Activated naive CD4-positive, alpha-beta T cell treated with anti-CD3 and anti-CD28 coated beads, Interleukin-2, amount 10 ng/mL, durations not matched to agents 7 days and 5 days (primary cell): ENCODE measurements at regions not wholly inside any gene's neighbourhood (a gene's known extent, or its start where the extent isn't known, plus 50 kb on each side); places are given as distances from the start of the nearest gene placed in this dataset.
"Not testable (repeated sequence)": the region's sequence is repeated elsewhere in the genome, so short reads cannot be mapped to it uniquely, and the experiment has no call there.

ENCODE experiments used
- CTCF ChIA-PET: fragments of 350-600 bp; sonication (Branson Sonifier 250); formaldehyde crosslinking; loops from one replicate; lab custom pipeline; 2021; ENCODE audit warnings: antibody characterized with exemption; lab: Charles Lee
- DNase-seq: peaks from one replicate; pipeline ENCODE4 v3.0.0-alpha.2; 2020
- H3K27ac Mint-ChIP-seq: one replicate; pipeline ENCODE4 v1.8.0; 2021; ENCODE audit warnings: mild to moderate bottlenecking, moderate library complexity, mixed read lengths
- H3K27me3 Mint-ChIP-seq: one replicate; pipeline ENCODE4 v1.8.0; 2021; ENCODE audit warnings: mild to moderate bottlenecking, mixed read lengths
- H3K36me3 Mint-ChIP-seq: one replicate; pipeline ENCODE4 v1.8.0; 2021; ENCODE audit warnings: mixed read lengths
- H3K4me1 Mint-ChIP-seq: one replicate; pipeline ENCODE4 v1.8.0; 2021; ENCODE audit warnings: mixed read lengths
- H3K4me3 Mint-ChIP-seq: one replicate; pipeline ENCODE4 v1.8.0; 2021; ENCODE audit warnings: mild to moderate bottlenecking, moderate library complexity, mixed read lengths
- H3K9me3 Mint-ChIP-seq: one replicate; pipeline ENCODE4 v1.8.0; 2021; ENCODE audit warnings: mixed read lengths

DNA sequence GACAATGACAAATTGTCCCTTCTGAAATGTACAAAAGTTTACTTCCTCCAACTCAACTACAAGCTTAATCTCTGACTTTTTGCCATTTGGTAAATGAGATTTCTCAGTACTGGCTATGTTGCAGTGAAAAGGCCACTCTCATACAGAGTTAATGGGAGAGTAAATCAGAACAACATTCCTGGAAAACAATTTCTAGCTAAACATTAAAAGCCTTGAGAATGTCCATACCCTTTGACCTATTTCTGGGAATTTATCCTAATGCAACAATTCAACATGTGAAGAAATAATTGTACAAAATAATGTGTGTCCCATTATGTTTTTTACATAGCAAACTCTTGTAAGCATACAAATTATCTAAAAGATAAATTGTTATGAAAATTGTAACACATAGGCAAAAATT lies 56.3 kb upstream of the SPEF2 start:
- no peaks in the 10 kb centered on the region for H3K36me3 Mint-ChIP-seq
- no peak for DNase-seq
- CTCF ChIA-PET: no interaction called here
- no peaks in the 10 kb centered on the region for H3K27me3 Mint-ChIP-seq
- no peaks in the 10 kb centered on the region for H3K4me1 Mint-ChIP-seq
- H3K27ac Mint-ChIP-seq: no peak overlapping the region
- H3K9me3 Mint-ChIP-seq: peaks cover 42% of the 10 kb centered on the region
- no peak overlapping the region for H3K4me3 Mint-ChIP-seq

DNA sequence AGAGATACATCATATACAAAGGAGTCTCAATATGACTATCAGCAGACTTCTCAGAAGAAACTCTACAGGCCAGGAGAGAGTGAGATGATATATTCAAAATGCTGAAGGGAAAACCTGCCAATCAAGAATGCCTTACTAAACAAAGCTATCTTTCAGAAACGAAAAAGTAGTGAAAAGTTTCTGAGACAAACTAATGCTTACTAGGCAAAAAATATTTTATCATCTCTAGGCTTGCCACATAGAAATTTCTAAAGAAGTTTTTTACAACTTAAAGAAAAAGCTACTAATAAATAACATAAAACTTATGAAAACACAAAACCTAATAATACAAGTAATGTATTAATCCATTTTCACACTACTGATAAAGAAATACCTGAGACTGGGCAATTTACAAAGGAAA lies 59.9 kb upstream of the SPEF2 start:
- Mint-ChIP-seq H3K36me3 (no peaks in the 10 kb centered on the region), H3K27me3 (peaks cover 4% of the 10 kb centered on the region), H3K9me3 (peaks cover 28% of the 10 kb centered on the region), H3K4me3 (no peak overlapping the region), H3K4me1 (no peaks in the 10 kb centered on the region), H3K27ac (no peak overlapping the region)
- CTCF ChIA-PET: no interaction called here
- no peak for DNase-seq

DNA sequence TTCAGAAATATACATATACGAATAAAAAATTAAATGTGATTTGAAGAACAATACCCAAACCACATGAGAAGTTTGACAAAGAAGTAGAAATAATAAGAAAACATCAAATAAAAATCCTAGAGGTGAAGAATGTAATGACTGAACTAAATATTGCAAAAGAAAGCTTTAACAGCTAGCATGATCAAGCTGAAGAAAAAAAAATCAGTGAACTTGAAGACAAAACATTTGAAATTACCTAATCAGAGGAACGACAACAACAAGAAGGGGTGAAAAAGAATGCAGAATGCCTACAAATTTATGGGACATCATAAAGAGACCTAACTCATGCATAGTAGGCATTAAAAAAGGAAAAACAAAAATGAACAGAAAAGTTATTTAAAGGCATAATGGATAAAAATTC lies 60.5 kb upstream of the SPEF2 start:
- Mint-ChIP-seq H3K4me3 (no peak overlapping the region), H3K36me3 (no peaks in the 10 kb centered on the region), H3K4me1 (no peaks in the 10 kb centered on the region), H3K9me3 (peaks cover 24% of the 10 kb centered on the region), H3K27me3 (peaks cover 4% of the 10 kb centered on the region), H3K27ac (no peak overlapping the region)
- CTCF ChIA-PET: no interaction called here
- no peak for DNase-seq

DNA sequence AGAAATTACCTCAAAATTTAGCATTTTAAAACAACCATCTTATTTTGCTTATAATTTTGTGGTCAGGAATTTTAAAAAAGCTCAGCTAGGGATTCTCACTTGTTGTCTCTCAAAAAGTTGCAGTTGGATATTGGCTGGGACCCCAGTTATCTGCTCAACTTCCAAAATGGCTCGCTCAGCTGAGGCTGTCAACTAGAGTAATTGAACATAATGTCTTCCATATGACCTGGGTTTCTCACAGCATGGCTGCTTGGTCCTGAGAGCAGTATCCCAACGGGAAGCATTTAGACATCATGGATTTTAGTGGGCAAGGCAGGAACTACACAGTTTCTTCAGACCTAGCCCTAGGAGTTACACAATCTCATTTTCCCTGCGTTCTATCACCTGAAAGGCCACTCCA lies 63.6 kb upstream of the SPEF2 start:
- H3K36me3 Mint-ChIP-seq: no peaks in the 10 kb centered on the region
- H3K9me3 Mint-ChIP-seq: peaks cover 16% of the 10 kb centered on the region
- CTCF ChIA-PET: no interaction called here
- no peaks in the 10 kb centered on the region for H3K4me1 Mint-ChIP-seq
- no peak for DNase-seq
- H3K27ac Mint-ChIP-seq: no peak overlapping the region
- H3K27me3 Mint-ChIP-seq: peaks cover 4% of the 10 kb centered on the region
- H3K4me3 Mint-ChIP-seq: no peak overlapping the region

DNA sequence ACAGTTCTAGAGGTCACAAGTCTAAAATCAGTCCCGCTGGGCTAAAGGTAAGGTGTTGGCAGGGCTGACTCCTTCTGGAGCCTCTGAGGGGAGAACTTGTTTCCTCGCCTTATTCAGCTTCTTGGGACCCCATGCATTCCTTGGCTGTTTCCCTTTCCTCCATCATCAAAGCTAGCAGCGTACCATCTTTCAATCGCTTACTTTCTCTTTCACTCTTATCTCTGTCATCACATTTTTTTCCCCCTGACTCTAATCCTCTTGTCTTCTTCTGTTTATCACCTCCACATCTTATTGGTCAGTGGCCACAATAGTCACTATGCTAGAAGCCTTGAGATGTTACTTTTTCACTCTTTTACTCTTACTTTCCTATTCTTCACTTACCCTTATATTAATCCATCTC lies 72.5 kb upstream of the SPEF2 start:
- no peak overlapping the region for H3K4me3 Mint-ChIP-seq

DNA sequence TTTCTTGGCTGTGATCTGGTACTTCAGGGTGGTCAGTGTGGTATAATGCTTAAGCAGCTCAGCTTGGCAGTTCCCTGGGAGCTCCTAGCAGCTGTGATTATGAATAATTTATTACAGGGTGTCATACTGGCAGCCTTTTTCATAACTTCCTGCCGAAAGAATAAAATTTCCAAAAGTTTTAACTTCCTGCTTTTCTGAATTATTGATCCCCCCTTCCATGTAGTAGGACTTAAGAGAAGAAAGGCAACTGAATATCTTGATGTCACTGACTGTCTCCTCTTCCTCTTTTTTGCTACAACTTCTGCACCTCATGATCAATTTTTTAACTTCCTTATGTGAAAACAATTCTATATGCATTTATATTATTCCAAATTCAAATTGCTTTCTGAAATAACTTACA lies 74.3 kb upstream of the SPEF2 start:
- H3K27ac Mint-ChIP-seq: no peak overlapping the region
- no peak for DNase-seq
- H3K36me3 Mint-ChIP-seq: no peaks in the 10 kb centered on the region
- no peak overlapping the region for H3K4me3 Mint-ChIP-seq
- no peaks in the 10 kb centered on the region for H3K9me3 Mint-ChIP-seq
- CTCF ChIA-PET: no interaction called here
- no peaks in the 10 kb centered on the region for H3K27me3 Mint-ChIP-seq
- H3K4me1 Mint-ChIP-seq: no peaks in the 10 kb centered on the region

More for the DNA sequence above, 72.5 kb upstream of the SPEF2 start:
- CTCF ChIA-PET: interaction anchor here (0.6 kb wide), 1 partner anchor 315 kb away, joined by 3 read pairs; no protein-coding TSS in a partner anchor
- Mint-ChIP-seq H3K27ac (peak overlapping the region; percentile 2), H3K27me3 (no peaks in the 10 kb centered on the region), H3K36me3 (no peaks in the 10 kb centered on the region), H3K4me1 (no peaks in the 10 kb centered on the region), H3K9me3 (no peaks in the 10 kb centered on the region)
- no peak for DNase-seq

DNA sequence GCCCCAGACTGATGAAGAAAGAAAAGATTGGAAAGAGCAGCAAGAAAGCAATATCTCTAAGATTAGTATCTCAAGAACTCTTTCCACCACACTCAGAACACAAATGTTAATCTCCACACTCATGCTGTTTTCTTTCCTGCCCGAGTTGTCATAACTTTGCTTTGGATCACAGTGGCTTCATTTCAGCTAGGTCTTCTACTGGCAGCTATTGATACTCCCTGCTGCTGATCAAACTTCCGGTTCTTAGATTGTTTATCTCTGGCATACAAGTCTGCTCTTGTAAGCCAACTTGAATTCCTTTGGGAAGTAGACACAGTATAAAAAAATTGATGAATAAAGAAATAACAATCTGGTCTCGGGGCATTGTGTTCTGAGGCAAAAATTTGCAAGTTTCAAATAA lies 77.7 kb upstream of the SPEF2 start:
- DNase-seq: no peak
- CTCF ChIA-PET: no interaction called here
- H3K27me3 Mint-ChIP-seq: no peaks in the 10 kb centered on the region
- H3K9me3 Mint-ChIP-seq: no peaks in the 10 kb centered on the region
- no peak overlapping the region for H3K27ac Mint-ChIP-seq
- H3K36me3 Mint-ChIP-seq: no peaks in the 10 kb centered on the region
- no peaks in the 10 kb centered on the region for H3K4me1 Mint-ChIP-seq
- H3K4me3 Mint-ChIP-seq: no peak overlapping the region

DNA sequence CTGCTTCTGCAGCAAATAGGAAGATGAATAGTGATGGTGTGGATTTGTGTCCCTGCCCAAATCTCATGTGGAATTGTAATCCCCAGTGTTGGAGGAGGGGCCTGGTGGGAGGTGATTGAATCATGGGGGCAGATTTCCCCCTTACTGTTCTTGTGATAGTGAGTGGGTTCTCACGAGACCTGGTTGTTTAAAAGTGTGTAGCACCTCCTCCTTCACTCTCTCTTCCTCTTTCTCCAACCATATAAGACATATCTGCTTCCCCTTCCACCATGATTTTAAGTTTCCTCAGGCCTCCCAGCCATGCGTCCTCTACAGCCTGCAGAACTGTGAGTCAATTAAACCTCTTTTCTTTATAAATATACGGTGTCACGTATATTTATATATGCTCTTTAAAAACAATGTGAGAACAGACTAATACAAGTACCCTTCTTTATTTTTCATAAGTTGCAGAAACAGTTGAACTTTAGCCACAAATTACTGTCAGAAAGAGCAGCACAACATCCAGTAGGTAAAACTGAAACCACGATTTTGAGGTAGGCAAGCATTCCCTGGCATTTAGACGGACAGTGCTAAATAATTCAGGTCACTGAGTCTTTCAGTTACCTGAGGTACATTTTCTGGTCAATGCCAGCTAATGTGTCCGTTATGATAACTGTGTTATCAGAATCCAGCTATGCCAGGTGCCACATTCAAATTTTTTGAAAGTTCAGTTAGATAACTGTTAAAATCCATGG lies 79.3 kb upstream of the SPEF2 start:
- CTCF ChIA-PET: no interaction called here
- H3K4me1 Mint-ChIP-seq: no peaks in the 10 kb centered on the region

DNA sequence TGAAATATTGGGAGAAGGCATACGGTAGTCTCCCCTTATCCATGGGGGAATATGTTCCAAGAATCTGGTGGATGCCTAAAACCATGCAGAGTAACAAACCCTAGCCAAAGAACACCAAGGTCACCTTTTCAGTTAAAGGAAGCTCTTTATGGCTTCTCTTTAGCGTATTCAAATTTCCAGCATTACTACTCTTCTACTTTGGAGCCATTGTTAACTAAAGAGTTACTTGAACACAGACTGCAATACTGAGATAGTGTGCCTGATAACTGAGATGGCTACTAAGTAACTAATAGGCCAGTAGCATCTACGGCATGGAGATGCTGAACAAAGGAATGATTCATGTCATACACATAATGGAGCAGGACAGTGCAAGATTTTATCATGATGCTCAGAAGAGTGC lies 84.5 kb upstream of the SPEF2 start:
- no peaks in the 10 kb centered on the region for H3K9me3 Mint-ChIP-seq
- H3K36me3 Mint-ChIP-seq: no peaks in the 10 kb centered on the region
- CTCF ChIA-PET: no interaction called here
- H3K27ac Mint-ChIP-seq: no peak overlapping the region
- H3K4me1 Mint-ChIP-seq: no peaks in the 10 kb centered on the region
- DNase-seq: no peak
- peaks cover 4% of the 10 kb centered on the region for H3K27me3 Mint-ChIP-seq
- no peak overlapping the region for H3K4me3 Mint-ChIP-seq

More for the DNA sequence above, 79.3 kb upstream of the SPEF2 start:
- no peak overlapping the region for H3K4me3 Mint-ChIP-seq
- H3K36me3 Mint-ChIP-seq: no peaks in the 10 kb centered on the region
- H3K27ac Mint-ChIP-seq: no peak overlapping the region
- DNase-seq: no peak
- H3K27me3 Mint-ChIP-seq: peaks cover 4% of the 10 kb centered on the region
- H3K9me3 Mint-ChIP-seq: no peaks in the 10 kb centered on the region

DNA sequence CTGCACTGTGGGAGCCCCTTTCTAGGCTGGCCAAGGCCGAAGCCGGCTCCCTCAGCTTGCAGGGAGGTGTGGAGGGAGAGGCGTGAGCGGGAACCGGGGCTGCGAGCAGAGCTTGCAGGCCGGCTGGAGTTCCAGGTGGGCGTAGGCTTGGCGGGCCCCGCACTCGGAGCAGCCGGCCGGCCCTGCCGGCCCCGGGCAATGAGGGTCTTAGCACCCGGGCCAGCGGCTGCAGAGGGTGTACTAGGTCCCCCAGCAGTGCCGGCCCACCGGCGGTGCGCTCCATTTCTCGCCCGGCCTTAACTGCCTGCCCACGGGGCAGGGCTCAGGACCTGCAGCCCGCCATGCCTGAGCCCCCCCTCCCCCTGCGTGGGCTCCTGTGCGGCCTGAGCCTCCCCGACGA lies 86.1 kb upstream of the SPEF2 start:
- H3K36me3 Mint-ChIP-seq, CTCF ChIA-PET, H3K27ac Mint-ChIP-seq, H3K4me1 Mint-ChIP-seq, H3K27me3 Mint-ChIP-seq, H3K4me3 Mint-ChIP-seq, H3K9me3 Mint-ChIP-seq, DNase-seq: not testable (repeated sequence)

DNA sequence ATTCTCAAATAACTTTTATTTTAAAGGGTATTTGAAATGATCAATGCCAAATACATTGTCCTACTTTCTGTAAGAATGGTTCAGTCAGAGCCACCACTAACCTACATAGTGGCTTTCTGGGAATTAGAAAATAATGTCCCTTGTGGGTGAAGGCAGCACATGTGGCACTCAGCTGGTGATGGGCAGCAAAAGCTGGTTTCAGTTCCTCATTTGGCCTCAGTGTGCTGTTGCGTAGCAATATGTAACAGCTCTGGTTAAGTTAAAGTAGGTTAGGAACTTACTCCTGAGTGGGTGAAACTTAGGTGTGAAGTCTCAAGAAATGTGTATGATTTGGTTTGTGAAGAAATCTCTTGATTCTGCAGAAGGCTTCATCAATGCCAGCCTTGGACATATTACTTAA lies 99.6 kb upstream of the SPEF2 start:
- CTCF ChIA-PET: no interaction called here
- Mint-ChIP-seq H3K9me3 (peaks cover 2% of the 10 kb centered on the region), H3K4me3 (no peak overlapping the region), H3K4me1 (no peaks in the 10 kb centered on the region), H3K27ac (no peak overlapping the region), H3K27me3 (peaks cover 5% of the 10 kb centered on the region), H3K36me3 (no peaks in the 10 kb centered on the region)
- no peak for DNase-seq

DNA sequence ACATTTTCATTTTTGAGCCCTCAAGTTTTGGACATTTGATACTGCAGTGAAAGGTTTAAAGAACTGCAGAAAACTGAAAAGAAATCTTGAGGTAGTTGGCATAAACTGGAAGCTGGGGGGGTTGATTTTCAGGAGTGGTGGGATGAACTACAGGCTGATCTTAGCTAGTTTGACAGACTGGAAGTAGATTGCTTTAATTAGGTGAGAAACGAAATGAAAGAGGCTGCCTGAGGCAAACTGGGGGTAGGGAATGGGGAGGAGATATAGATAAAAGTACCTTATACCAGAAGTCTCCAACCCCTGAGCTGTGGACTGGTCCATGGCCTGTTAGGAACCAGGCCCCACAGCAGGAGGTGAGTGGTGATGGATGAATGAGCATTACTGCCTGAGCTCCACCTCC lies 101.4 kb upstream of the SPEF2 start:
- no peaks in the 10 kb centered on the region for H3K36me3 Mint-ChIP-seq
- no peak overlapping the region for H3K27ac Mint-ChIP-seq
- H3K27me3 Mint-ChIP-seq: peaks cover 5% of the 10 kb centered on the region
- no peak overlapping the region for H3K4me3 Mint-ChIP-seq
- H3K9me3 Mint-ChIP-seq: peaks cover 2% of the 10 kb centered on the region
- CTCF ChIA-PET: no interaction called here
- no peaks in the 10 kb centered on the region for H3K4me1 Mint-ChIP-seq
- no peak for DNase-seq

DNA sequence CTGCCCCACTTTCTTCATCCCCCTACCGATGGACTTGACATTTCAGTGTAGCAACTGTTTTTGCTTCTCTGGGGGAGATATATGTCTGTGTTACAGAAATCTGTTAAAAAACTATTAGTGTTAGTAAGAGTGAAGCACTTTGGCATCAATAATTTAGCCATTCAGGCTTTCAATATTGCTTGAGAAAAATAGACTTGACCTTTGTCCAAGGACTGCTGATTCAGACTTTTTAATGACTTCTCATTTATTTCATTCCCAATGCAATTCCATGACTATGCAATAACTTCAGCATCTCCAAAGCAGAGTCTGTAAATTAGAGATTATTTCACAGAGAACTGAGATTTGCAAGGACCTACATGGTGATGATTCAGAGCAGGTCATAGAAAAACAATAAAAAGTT lies 104.1 kb upstream of the SPEF2 start:
- Mint-ChIP-seq H3K36me3 (no peaks in the 10 kb centered on the region), H3K27me3 (peaks cover 5% of the 10 kb centered on the region), H3K27ac (no peak overlapping the region), H3K4me1 (no peaks in the 10 kb centered on the region), H3K4me3 (no peak overlapping the region), H3K9me3 (peaks cover 2% of the 10 kb centered on the region)
- no peak for DNase-seq
- CTCF ChIA-PET: no interaction called here

DNA sequence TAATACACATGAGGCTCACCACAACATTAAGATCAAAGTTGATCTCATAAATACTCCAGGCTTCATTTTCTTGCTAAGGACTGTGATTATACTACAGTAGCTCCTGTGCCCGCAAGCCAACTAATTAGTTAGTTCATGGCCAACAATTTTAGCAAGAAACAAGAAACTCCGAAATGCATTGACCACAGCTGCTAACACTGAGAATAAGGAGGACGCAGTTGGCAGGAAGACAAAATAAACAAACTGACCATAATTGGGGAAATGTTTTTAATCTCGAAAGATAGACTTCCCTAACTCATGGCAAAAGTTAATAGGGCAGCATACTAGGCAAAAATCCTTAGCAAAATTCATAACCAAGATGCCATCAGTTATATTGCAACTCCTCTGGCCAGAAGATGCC lies 115.5 kb upstream of the SPEF2 start:
- CTCF ChIA-PET: interaction anchor here (0.5 to 0.7 kb wide), 3 partner anchors 22 to 1569 kb away, joined by 3 read pairs; no protein-coding TSS in a partner anchor
- Mint-ChIP-seq H3K27ac (no peak overlapping the region), H3K4me3 (no peak overlapping the region), H3K27me3 (no peaks in the 10 kb centered on the region), H3K4me1 (no peaks in the 10 kb centered on the region), H3K9me3 (peaks cover 3% of the 10 kb centered on the region), H3K36me3 (no peaks in the 10 kb centered on the region)
- no peak for DNase-seq

DNA sequence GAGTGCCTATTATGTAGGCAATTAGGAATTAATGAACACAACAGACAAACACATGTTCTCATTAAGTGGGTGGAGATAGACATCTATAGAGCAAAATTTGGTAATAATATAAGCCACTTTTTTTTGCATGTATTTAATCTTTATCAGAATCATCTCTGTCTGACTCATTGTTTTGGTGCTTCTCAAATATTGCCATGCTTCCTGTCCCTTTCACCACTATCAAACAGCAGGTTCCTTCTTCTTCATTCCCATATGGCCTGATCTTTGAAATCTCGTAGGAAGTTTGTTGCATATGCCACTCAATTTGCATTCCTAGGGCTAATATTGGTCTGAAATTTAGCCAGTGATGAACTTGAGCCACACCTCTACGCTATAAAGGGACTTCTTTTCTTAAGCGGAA lies 128.9 kb upstream of the SPEF2 start:
- H3K9me3 Mint-ChIP-seq: no peaks in the 10 kb centered on the region
- no peaks in the 10 kb centered on the region for H3K4me1 Mint-ChIP-seq
- H3K36me3 Mint-ChIP-seq: no peaks in the 10 kb centered on the region
- CTCF ChIA-PET: interaction anchor here (0.5 kb wide), 1 partner anchor 1001 kb away, joined by 4 read pairs; no protein-coding TSS in a partner anchor
- no peak overlapping the region for H3K4me3 Mint-ChIP-seq
- H3K27ac Mint-ChIP-seq: no peak overlapping the region
- no peak for DNase-seq
- H3K27me3 Mint-ChIP-seq: no peaks in the 10 kb centered on the region
